ENCODE measurements at regions not wholly inside any gene's neighbourhood (a gene's known extent, or its start where the extent isn't known, plus 50 kb on each side); places are given as distances from the start of the nearest gene placed in this dataset.

GRCh38 chr6:141685416-141685815 is 447.3 kb upstream of the GJE1 start:
- Histone ChIP-seq H3K9me3 (no peaks in the 10 kb centered on the region), H3K27ac (no peak overlapping the region), H3K27me3 (no peaks in the 10 kb centered on the region), H3K4me3 (no peak overlapping the region), H3K36me3 (no peaks in the 10 kb centered on the region), H3K4me1 (no peaks in the 10 kb centered on the region)
- WGBS, 2 donors (ENCODE audit: low coverage in 1 of 2), result 27 to 74% methylated on average over 1 of the region's 1 CpG
- no peak for ATAC-seq
- no peak for TF ChIP-seq POLR2AphosphoS5 (IDR thresholded peaks at IDR 0.05)
- no peak for TF ChIP-seq EP300 (IDR thresholded peaks at IDR 0.05)
- TF ChIP-seq POLR2A (IDR thresholded peaks at IDR 0.05), result no peak
- no peak for TF ChIP-seq CTCF (IDR thresholded peaks at IDR 0.05)

GRCh38 chr6:141682391-141682790 is 450.3 kb upstream of the GJE1 start:
- Histone ChIP-seq H3K4me3 (no peak overlapping the region), H3K27me3 (no peaks in the 10 kb centered on the region), H3K4me1 (no peaks in the 10 kb centered on the region), H3K27ac (no peak overlapping the region), H3K9me3 (no peaks in the 10 kb centered on the region), H3K36me3 (no peaks in the 10 kb centered on the region)
- TF ChIP-seq EP300 (IDR thresholded peaks at IDR 0.05), result no peak
- no peak for ATAC-seq

DNA sequence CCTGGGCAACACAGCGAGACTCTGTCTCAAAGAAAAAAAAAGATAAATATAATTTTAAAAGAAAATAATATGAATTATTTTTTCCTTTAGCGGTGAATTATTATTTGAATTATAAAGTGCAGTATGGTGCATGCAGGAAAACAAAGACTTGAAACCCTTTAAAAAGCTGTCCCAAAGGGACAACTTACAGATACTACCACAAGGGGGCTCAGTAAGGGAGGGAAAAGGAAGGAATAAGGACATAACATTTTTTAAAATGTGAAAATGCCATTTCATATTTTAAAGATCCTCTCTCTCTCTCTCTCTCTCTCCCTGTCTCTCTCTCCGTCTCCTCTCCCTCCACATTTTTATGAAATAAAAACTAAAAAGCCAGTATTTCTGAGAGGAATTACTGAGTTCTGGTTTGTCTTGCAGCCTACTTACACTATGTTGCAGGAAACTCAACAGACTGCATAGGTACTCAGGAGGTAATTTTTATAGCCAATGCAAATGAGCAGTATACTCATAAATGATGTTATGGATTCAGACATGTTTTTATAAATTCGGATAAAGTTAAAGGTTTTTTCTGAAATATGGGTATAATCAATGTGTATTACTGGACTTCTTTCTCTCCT is 455.0 kb upstream of the GJE1 start:
- Histone ChIP-seq H3K4me3 (no peak overlapping the region), H3K36me3 (no peaks in the 10 kb centered on the region), H3K4me1 (no peaks in the 10 kb centered on the region), H3K27me3 (no peaks in the 10 kb centered on the region), H3K9me3 (no peaks in the 10 kb centered on the region), H3K27ac (no peak overlapping the region)
- no peak for ATAC-seq
- 16 to 41% methylated on average over 4 of the region's 4 CpGs for WGBS, 2 donors (ENCODE audit: low coverage in 1 of 2)
- TF ChIP-seq EP300 (IDR thresholded peaks at IDR 0.05) (no peak), CTCF (IDR thresholded peaks at IDR 0.05) (peak in 3 of 4 experiments; percentile 26 to 46 (median 28))

DNA sequence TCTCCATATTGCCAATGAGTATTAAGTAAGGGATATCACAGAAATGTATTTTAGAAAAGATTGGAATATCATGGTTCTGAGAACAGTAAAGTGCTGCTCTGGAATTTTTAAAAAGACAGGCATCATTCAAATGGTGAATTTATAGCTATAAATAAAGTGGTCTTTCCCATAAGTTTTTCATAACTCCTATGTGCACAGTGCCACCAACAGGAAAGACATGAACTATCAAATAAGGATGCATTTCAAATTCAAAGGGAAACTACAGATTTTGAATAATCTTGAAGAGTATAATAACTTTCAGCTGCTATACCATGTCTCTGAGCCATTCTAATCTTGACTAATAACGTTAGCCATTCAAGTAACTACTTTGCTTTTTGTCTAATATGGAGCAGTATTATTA is 456.8 kb upstream of the GJE1 start:
- H3K27ac ChIP-seq, result no peak overlapping the region
- ATAC-seq, result no peak
- no peak overlapping the region for H3K4me3 ChIP-seq
- no peaks in the 10 kb centered on the region for H3K4me1 ChIP-seq
- TF ChIP-seq EP300 (IDR thresholded peaks at IDR 0.05), result no peak
- no peak for TF ChIP-seq POLR2A (IDR thresholded peaks at IDR 0.05)
- no peak for TF ChIP-seq CTCF (IDR thresholded peaks at IDR 0.05)
- TF ChIP-seq POLR2AphosphoS5 (IDR thresholded peaks at IDR 0.05), result no peak
- H3K36me3 ChIP-seq, result no peaks in the 10 kb centered on the region
- 29 to 32% methylated on average over 1 of the region's 1 CpG for WGBS, 2 donors (ENCODE audit: low coverage in 1 of 2)
- no peaks in the 10 kb centered on the region for H3K27me3 ChIP-seq
- no peaks in the 10 kb centered on the region for H3K9me3 ChIP-seq

- no peak overlapping the region for H3K4me3 ChIP-seq
- H3K36me3 ChIP-seq, result no peaks in the 10 kb centered on the region
- TF ChIP-seq CTCF (IDR thresholded peaks at IDR 0.05) (no peak), EP300 (IDR thresholded peaks at IDR 0.05) (no peak), POLR2AphosphoS5 (IDR thresholded peaks at IDR 0.05) (no peak), POLR2A (IDR thresholded peaks at IDR 0.05) (no peak)
- H3K27me3 ChIP-seq, result no peaks in the 10 kb centered on the region
- H3K9me3 ChIP-seq, result no peaks in the 10 kb centered on the region
- no peaks in the 10 kb centered on the region for H3K4me1 ChIP-seq
- 73% methylated on average over 5 of the region's 7 CpGs; no CpG with 5 or more reads in 1 of the 2 donors for WGBS, 2 donors (ENCODE audit: low coverage in 1 of 2)
- no peak overlapping the region for H3K27ac ChIP-seq
- ATAC-seq, result no peak
Observed at GRCh38 chr6:141669141-141669540, 463.6 kb upstream of the GJE1 start.
